H1 (cell line): ENCODE measurements at regions not wholly inside any gene's neighbourhood (a gene's known extent, or its start where the extent isn't known, plus 50 kb on each side); places are given as distances from the start of the nearest gene placed in this dataset.

ENCODE experiments used
- GABPA ChIP-seq: IDR thresholded peaks from 2 replicates; pipeline ENCODE4 v1.6.1; 2011; ENCODE audit warnings: mild to moderate bottlenecking, low read length, moderate library complexity, borderline replicate concordance; ENCODE audit not compliant: insufficient read depth
- POU5F1 ChIP-seq: IDR thresholded peaks from 2 replicates; pipeline ENCODE4 v1.6.1; 2011; ENCODE audit warnings: low read depth, mild to moderate bottlenecking, low read length, moderate library complexity
- TF ChIP-seq, protein P1 (sequence below): IDR thresholded peaks from 2 replicates; pipeline ENCODE4 v1.6.1; 2011; ENCODE audit warnings: low read depth, mild to moderate bottlenecking, low read length; ENCODE audit not compliant: insufficient read depth

DNA sequence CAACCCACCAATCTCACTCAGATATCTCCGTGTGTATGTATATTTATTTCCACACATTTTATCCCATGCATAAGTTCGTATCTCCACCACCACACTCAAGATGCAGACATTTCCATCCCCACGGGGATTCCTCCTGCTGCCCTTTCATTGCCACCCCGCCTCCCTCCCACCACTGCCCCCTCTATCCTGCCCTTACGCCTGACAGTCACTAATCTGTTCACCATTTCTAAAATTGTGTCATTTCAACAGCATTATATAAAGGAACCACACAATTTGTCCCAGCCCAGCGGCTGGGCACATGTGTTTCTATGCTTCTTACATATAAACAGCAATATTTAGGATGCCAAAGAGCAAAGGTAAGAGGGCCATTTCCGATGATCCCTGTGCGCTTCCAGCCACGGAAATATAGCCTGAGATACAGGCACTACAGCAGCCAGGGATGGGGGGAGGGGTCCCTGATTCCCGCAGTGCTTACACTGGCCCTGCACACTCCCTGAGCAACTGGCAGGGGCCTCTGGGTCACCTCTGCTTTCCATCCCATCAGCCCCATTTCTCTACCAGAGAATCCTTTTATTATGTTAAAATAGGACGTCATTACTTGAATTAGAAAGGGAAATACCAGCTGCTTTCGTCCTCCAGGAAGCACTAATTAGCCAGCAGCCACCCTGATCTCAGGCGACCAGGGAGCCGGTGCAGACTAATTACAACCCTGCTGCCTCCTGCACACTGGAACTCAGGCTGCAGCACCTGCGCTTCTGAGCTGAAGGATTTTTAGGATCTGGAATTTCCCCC lies 372.0 kb upstream of the ATP10A start (continued):
- TF ChIP-seq GABPA (no peak), POU5F1 (peak; percentile 83)
- TF ChIP-seq, protein P1, sequence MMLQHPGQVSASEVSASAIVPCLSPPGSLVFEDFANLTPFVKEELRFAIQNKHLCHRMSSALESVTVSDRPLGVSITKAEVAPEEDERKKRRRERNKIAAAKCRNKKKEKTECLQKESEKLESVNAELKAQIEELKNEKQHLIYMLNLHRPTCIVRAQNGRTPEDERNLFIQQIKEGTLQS, result no peak
